Suppressor macrophage (primary cell): ENCODE measurements at regions not wholly inside any gene's neighbourhood (a gene's known extent, or its start where the extent isn't known, plus 50 kb on each side); places are given as distances from the start of the nearest gene placed in this dataset.
"Not testable (repeated sequence)": the region's sequence is repeated elsewhere in the genome, so short reads cannot be mapped to it uniquely, and the experiment has no call there.

Experiments
- DNase-seq, 4 experiments: peaks; one replicate each; pipeline ENCODE4 v3.0.0-alpha.2; 2020 to 2022

- no peak for DNase-seq
Observed at GRCh38 chr1:213417846-213418245, 366.8 kb downstream of the RPS6KC1 start.

- DNase-seq = no peak
Observed at GRCh38 chr1:213418268-213419071, 367.4 kb downstream of the RPS6KC1 start.

DNA sequence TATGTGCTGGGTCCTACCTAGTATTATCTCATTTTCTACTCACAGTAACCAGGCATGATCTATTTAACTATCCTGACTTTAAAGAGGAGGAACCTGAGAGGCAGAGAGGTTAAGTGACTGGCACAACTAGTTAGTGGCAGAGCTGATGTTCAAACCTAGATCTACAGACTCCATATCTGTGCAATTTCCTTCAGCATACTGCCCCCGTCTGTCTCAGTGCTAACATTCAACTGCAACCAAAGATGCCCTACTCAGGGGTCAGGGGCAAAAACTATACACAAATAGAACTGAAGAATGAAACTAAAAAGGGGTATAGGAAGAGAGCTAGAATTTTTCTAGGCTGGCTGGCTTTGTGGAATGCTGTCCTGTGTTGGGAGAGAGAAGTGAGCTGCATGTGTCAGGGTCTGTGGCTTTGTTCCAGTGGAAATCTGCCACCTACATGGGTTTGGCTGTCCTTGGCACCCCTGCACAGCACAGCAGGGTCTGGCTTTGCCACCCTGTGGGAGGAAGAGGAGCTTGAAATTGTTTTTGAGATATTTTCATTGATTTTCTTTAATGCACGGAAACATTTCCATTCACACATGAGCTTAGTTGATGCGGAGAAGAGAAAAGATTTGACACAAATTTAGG, 368.5 kb downstream of the RPS6KC1 start:
- DNase-seq = peak in 1 of 4 experiments; percentile 11

DNA sequence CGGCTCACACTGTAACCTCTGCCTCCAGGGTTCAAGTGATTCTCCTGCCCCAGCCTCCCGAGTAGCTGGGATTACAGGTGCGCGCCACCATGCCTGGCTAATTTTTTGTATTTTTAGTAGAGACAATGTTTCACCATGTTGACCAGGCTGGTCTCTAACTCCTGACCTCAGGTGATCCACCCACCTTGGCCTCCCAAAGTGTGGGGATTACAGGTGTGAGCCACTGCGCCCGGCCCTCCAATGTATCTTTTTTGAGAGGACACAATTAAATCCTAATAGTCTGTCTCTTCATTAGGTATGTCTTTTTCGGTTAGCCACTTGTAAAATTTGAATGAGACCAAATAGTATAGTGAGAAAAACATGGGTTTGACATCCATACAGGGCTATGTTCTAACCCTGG, 370.1 kb downstream of the RPS6KC1 start:
- DNase-seq = not testable (repeated sequence)

- no peak for DNase-seq
Observed at GRCh38 chr1:213423041-213423440, 372.0 kb downstream of the RPS6KC1 start.

DNA sequence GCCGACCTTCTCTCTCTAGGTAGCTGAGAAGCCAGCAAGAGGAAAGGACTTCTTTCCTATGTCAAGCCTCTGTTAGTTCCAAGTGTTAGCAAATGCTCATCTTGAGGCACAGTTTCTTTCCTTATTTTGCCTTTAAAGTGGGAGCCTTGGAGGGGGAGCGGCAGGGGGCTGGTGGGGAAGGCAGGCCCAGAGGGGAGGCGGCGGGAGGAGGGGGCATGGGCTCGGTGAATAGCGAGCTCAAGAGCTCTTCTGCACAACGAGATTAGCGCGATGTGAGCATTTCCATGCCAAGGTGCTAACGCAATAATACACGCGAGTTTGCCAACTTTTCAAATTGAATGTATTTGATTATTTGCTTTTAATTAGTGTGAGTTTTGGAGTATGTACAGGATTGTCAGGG, 372.6 kb downstream of the RPS6KC1 start:
- no peak for DNase-seq

DNA sequence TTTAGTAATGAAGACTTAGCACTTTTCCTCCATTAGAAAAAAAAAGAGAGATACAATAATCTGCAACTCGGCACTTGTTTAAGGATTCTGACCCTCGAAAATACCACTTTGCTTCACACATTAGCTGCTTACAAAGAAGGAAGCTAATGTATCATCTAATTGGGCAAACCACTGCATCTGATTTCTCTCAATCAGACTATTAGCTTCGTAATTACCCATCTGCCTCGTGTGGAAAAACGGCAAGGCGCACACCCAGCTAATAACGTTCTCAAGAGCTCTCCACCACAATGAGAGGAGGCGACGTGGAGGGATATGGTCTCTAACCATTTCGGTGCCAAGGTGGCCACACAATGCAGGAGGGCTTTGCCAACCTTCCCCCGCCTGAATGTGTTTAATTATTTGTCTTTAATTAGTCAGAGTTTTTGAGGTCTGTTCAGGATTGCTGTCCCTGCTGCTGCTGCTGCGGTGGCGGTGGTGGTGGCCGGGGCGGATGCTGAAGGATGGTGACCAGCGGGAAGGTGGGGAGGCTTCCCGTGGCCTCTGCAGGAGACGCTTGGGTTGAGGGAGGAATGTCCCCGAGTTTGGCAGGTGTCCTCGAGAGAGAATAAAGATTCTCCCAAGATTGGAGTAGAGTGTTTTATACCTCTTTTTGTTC, 374.5 kb downstream of the RPS6KC1 start:
- no peak for DNase-seq

- DNase-seq = no peak
Observed at GRCh38 chr1:213429642-213430041, 378.6 kb downstream of the RPS6KC1 start.

DNA sequence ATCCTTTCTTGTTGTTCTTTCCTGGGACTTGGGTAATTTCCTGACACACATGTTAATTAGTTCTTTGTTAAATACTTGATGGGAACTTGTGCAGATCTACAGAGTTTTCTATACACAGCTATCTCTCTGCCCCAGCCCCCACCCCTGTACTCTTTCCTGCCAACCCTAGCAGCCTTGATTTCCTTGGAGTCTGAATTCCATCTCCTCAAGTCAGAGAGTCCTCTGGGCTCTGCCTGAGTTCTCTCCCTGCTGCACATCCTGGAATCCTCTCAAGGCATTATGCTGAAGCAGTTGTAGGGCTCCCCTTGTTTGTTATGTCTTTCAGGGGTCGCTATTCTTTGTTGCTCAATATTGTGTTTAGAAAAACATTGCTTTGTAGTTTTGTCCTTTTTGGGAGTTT, 384.7 kb downstream of the RPS6KC1 start:
- no peak for DNase-seq

DNA sequence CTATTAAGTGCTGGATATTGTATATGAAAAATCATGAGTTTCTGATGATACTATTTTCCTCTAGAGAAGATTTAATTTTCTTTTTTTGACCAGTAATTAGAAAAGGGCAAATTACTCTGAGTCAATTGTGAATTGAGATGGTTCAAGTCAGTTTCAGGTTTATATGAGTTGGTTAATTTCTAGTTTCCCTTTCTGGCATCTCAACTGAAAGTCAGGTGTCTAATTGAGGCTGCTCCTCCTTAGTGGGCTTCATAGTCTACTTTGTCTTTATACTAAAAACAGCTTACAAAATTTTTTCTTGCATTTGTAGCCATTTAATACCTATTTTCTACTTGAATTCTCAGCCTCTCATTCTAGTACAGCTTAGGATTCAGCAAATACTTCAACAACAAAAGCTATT, 387.3 kb downstream of the RPS6KC1 start:
- DNase-seq = no peak

GRCh38 chr1:213439703-213440102, 388.7 kb downstream of the RPS6KC1 start:
- DNase-seq = no peak

- no peak for DNase-seq
Observed at GRCh38 chr1:213440766-213441165, 389.7 kb downstream of the RPS6KC1 start.

DNA sequence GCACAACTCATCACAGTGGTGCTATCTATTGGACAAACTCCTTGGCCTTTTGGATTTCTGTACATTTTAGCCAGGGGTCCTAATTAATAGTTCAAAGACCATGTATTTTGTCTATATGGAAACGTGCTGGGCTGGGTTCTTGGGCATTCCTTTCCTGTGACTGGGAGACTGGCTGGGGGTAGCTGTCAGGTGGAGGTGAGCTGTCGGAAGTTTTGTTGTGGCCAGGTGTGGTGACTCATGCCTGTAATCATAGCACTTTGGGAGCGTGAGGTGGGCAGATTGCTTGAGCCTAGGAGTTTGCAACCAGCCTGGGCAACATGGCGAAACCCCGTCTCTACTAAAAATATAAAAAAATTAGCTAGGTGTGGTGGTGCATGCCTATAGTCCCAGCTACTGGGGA, 392.4 kb downstream of the RPS6KC1 start:
- DNase-seq = no peak

DNA sequence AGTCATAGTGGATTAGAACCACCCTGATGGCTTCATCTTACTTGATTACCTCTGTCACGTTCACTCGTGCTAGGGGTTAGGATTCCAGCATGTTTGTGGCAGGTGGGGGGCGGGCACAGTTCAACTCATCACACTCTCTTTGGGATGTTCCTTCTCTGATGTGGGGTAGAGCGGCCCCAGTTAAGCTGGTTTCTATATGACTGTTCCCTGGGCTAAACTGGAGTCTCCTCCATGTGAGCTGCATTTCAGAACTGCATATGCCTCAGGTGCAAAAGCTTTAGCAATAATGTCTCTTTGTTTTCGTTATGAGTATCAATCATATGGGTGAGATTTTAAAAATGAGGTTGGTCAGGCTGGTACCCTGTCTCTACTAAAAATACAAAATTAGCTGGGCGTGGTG, 393.2 kb downstream of the RPS6KC1 start:
- no peak for DNase-seq

DNA sequence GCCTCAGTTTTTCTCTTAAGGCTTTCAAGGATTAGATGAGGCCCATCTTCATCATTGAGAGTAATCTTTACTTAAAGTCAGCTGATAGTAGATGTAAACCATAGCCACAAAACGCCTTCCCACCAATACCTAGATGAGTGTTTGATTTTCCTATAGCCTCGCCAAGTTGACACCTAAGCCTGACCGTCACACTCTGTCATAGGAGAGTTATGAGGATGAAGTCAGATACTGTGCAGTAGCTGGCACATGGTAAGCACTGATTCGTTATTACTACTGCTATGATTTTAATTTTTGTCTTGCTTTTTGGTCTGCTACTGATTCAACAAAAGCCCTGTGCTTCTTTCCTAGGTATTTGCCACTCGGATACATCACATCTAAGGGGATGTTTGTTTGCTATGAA, 395.5 kb downstream of the RPS6KC1 start:
- DNase-seq = no peak

GRCh38 chr1:213448360-213448759, 397.3 kb downstream of the RPS6KC1 start:
- no peak for DNase-seq

GRCh38 chr1:213448776-213449175, 397.7 kb downstream of the RPS6KC1 start:
- no peak for DNase-seq

DNA sequence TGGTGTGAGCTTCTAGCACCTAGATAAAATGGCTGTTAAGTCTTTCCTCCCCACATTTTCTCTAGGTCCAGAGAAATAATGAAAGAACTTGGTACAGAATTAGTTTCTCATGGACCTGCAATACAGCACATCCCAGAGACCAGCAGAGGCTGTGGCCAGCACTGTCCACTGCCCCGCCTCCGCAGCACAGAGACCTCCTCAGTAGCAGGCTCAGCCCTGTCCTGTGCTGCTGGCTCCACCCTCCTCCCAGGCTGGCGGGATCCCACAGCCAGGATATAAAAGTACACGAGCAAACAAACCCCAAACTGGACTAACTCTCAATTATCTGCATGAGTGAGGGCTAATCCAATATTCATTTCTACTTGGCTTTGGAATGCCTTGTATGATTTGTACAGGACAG, 401.5 kb downstream of the RPS6KC1 start:
- no peak for DNase-seq

DNA sequence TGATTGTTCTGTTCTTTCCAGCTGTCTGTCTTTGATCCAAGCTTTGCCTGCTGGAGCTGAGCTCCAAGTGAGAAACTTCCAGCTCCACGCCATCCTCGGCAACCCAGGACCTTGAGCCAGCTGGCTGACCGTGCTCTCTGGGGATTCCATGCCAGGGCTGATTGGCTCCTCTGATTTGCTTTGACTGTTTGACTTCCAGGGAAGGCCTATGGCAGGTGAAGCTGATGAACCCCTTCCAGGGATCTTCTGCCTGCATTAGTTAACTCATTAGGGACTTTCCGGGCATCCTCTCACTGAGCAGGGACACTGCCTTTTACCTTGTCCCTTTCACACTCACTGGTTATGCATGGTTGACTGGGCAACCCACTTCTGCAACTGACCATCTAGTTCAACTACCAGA, 406.1 kb downstream of the RPS6KC1 start:
- DNase-seq = no peak

- no peak for DNase-seq
Observed at GRCh38 chr1:213457733-213458132, 406.7 kb downstream of the RPS6KC1 start.

DNA sequence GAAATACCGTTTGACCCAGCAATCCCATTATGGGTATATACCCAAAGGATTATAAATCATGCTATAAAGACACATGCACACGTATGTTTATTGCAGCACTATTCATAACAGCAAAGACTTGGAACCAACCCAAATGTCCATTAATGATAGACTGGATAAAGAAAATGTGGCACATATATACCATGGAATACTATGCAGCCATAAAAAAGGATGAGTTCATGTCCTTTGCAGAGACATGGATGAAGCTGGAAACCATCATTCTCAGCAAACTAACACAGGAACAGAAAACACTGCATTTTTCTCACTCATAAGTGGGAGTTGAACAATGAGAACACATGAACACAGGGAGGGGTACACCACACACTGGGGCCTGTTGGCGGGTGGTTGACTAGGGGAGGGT, 411.3 kb downstream of the RPS6KC1 start:
- DNase-seq = not testable (repeated sequence)

DNA sequence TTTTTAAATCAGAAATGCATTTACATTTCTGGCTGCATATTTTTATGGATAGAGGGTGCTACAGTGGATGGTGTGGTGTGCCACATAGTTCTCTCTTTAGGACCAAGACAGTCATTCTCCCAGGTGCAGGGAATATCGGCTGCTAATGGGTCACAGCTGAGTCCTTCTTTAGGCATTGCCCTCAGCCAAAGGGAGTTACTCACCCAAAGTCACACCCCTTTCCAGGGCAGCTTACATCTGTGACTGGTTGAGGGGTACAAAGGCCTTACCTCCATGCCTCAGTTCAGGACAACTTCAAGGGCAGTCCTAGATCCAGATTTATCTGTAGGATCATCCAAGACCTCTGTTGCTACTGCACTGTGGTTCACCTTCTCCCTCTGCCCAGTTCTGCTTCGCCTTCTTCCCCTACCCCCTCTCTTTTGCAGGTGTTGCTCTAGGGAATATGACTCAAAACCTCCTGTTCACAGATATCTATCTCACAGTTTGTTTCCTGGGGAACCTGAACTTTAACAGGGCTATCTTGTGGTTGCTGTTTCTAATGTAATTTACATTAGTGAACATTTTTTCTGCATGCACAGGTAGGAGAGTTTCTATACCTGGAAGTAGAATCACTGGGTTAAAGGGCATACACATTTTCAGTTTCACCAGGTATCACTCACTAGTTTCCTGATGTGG, 413.9 kb downstream of the RPS6KC1 start:
- DNase-seq = no peak

- DNase-seq = no peak
Observed at GRCh38 chr1:213466541-213466940, 415.5 kb downstream of the RPS6KC1 start.
